A549 (cell line): ENCODE measurements at regions not wholly inside any gene's neighbourhood (a gene's known extent, or its start where the extent isn't known, plus 50 kb on each side); places are given as distances from the start of the nearest gene placed in this dataset.

Experiments used
- BHLHE40 ChIP-seq: IDR thresholded peaks from 2 replicates; pipeline ENCODE4 v1.6.1; 2012; ENCODE audit warnings: low read depth, low read length, inconsistent platforms
- CTCF ChIP-seq: fragments of >200 bp; sonication (Bioruptor Twin); formaldehyde crosslinking; IDR thresholded peaks from 3 replicates; pipeline ENCODE4 v1.5.1; 2016
- JUN ChIP-seq, 2 experiments: fragments of >200 bp; sonication (Bioruptor Twin); formaldehyde crosslinking; IDR thresholded peaks; 2 replicates in 1 of 2; 3 replicates in 1 of 2; pipeline ENCODE4 v1.6.1; 2016 to 2017
- TF ChIP-seq, protein P1 (sequence below): IDR thresholded peaks from 2 replicates; pipeline ENCODE4 v1.6.1; 2012; ENCODE audit warnings: low read depth, borderline replicate concordance

DNA sequence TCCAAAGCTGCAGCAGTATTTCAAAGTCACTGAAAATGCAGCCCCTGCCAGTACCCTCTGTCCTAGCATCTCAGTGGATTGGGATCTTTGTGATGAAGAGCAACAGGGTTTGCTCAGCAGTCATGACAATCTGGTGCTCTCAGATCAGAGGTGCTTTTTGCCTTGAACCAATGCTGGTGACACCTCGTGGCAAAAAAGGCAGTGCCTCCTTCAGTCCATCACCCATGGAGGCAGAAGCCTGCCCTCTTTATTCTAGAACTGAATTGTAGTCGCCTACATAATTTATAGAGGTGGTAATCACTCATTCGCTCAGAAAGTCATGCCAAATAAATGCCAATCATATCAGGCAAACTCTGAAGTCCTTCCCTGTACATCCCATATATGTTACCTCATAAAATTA lies 126.0 kb upstream of the VRK1 start:
- TF ChIP-seq BHLHE40: no peak
- TF ChIP-seq, protein P1, sequence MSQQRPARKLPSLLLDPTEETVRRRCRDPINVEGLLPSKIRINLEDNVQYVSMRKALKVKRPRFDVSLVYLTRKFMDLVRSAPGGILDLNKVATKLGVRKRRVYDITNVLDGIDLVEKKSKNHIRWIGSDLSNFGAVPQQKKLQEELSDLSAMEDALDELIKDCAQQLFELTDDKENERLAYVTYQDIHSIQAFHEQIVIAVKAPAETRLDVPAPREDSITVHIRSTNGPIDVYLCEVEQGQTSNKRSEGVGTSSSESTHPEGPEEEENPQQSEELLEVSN: no peak
- TF ChIP-seq CTCF: no peak
- TF ChIP-seq JUN (IDR thresholded peaks at IDR 0.05): no peak
